K562 (cell line): ENCODE measurements at regions not wholly inside any gene's neighbourhood (a gene's known extent, or its start where the extent isn't known, plus 50 kb on each side); places are given as distances from the start of the nearest gene placed in this dataset.

Experiments
- ATAC-seq: fragments of 200-7000 bp; cut with Tn5 transposase; 3 replicates; pipeline ENCODE4 v1.9.1; 2020; ENCODE audit warnings: moderate library complexity
- BruUV-seq: library from RNA; stranded (reverse); fragments of 400-500 nt; replicated peaks from 2 replicates; lab custom pipeline; 2021; lab: Mats Ljungman, UMichigan
- CTCF ChIA-PET: fragments of 300-600 bp; formaldehyde crosslinking; extraction: SDS; loops from one replicate; lab custom pipeline; 2021; ENCODE audit warnings: low intra/inter-chr PET ratio; lab: Yijun Ruan, JAX
- POLR2A ChIA-PET: fragments of 300-600, 350-650 bp; sonication (Branson Sonifier 250); formaldehyde crosslinking; extraction: SDS; loops from one replicate; lab custom pipeline; 2021; ENCODE audit warnings: antibody characterized with exemption, inconsistent platforms; lab: Yijun Ruan, JAX
- DNase-seq, 4 experiments: peaks; one replicate each; pipeline versions ENCODE4 v3.0.0 to v3.0.0-alpha.2; 2011 to 2018; ENCODE audit warnings: low spot score in 3 of 4, mixed read lengths in 3 of 4; ENCODE audit errors: extremely low read depth in 1 of 4
- FAIRE-seq: peaks from 2 replicates; lab custom pipeline; 2011; peaks lifted over from hg19 to GRCh38; lab: Jason Lieb, UNC
- H2AFZ ChIP-seq: 2 replicates; pipeline ENCODE4 v1.6.0; 2011; ENCODE audit warnings: low read depth, low read length, control low read depth, inconsistent platforms
- H3K27ac ChIP-seq: fragments of 200-600 bp; 3 replicates; pipeline ENCODE4 v1.8.0; 2011; ENCODE audit warnings: low read depth, mild to moderate bottlenecking, control low read depth, inconsistent platforms, low read length, moderate library complexity, mixed read lengths; ENCODE audit errors: extremely low read depth
- H3K27me3 ChIP-seq, 2 experiments: fragments of 300-600 bp in 1 of 2; 2 replicates in 1 of 2; 3 replicates in 1 of 2; pipeline versions ENCODE4 v1.6.0 to v1.8.0; 2011; ENCODE audit warnings: inconsistent platforms in 2 of 2, low read length in 2 of 2, mild to moderate bottlenecking in 1 of 2, mixed read lengths in 1 of 2, moderate library complexity in 1 of 2; ENCODE audit not compliant: control insufficient read depth in 2 of 2, insufficient read depth in 2 of 2
- H3K36me3 ChIP-seq: fragments of 300-600 bp; 3 replicates; pipeline ENCODE4 v1.8.0; 2011; ENCODE audit warnings: mild to moderate bottlenecking, low read length, inconsistent platforms; ENCODE audit not compliant: control insufficient read depth, insufficient read depth
- H3K4me1 ChIP-seq, 2 experiments: fragments of 200-600 bp in 1 of 2; replicated peaks in 1 of 2; 2 replicates in 1 of 2; 3 replicates in 1 of 2; pipeline versions ENCODE4 v1.5.1 to v1.8.0; 2011; ENCODE audit warnings: inconsistent platforms in 2 of 2, low read length in 2 of 2, mild to moderate bottlenecking in 1 of 2, mixed read lengths in 1 of 2, moderate library complexity in 1 of 2; ENCODE audit not compliant: control insufficient read depth in 2 of 2, insufficient read depth in 2 of 2
- H3K4me2 ChIP-seq: 2 replicates; pipeline ENCODE4 v1.6.1; 2011; ENCODE audit warnings: low read length, control low read depth, inconsistent platforms, mixed read lengths; ENCODE audit not compliant: insufficient read depth
- H3K4me3 ChIP-seq: fragments of 200-600 bp; sonication (generic), shearing (Covaris generic); 2 replicates; pipeline ENCODE4 v1.5.1; 2016; ENCODE audit warnings: control low read depth, inconsistent platforms
- H3K79me2 ChIP-seq: fragments of 200-600 bp; 3 replicates; pipeline ENCODE4 v1.8.0; 2011; ENCODE audit warnings: low read length, inconsistent platforms; ENCODE audit not compliant: control insufficient read depth, insufficient read depth
- H3K9ac ChIP-seq, 2 experiments: 2 replicates each; pipeline versions ENCODE4 v1.6.0 to v1.6.1; 2011; ENCODE audit warnings: low read depth in 2 of 2, low read length in 2 of 2, control low read depth in 1 of 2, inconsistent platforms in 1 of 2, mild to moderate bottlenecking in 1 of 2, mixed read lengths in 1 of 2; ENCODE audit not compliant: insufficient read depth in 1 of 2
- H3K9me1 ChIP-seq: one replicate; pipeline ENCODE4 v1.6.0; 2011; ENCODE audit warnings: inconsistent platforms, mild to moderate bottlenecking, low read length, moderate library complexity; ENCODE audit not compliant: control insufficient read depth, insufficient read depth
- H3K9me3 ChIP-seq: replicated peaks from 2 replicates; pipeline ENCODE4 v1.5.1; 2011; ENCODE audit warnings: low read depth, low read length, inconsistent platforms; ENCODE audit not compliant: control insufficient read depth, insufficient read depth
- H4K20me1 ChIP-seq: replicated peaks from 2 replicates; pipeline ENCODE4 v1.6.1; 2011; ENCODE audit warnings: low read length, inconsistent platforms, mixed read lengths; ENCODE audit not compliant: control insufficient read depth, insufficient read depth
- ARID1B ChIP-seq: fragments of 450-650 bp; IDR thresholded peaks from 2 replicates; pipeline ENCODE4 v1.6.1; 2016; ENCODE audit warnings: antibody characterized with exemption, mild to moderate bottlenecking, inconsistent platforms
- BHLHE40 ChIP-seq: IDR thresholded peaks from 2 replicates; pipeline ENCODE4 v1.6.1; 2011; ENCODE audit warnings: low read length, improper control_type of control experiment
- CBFA2T3 ChIP-seq: fragments of 450-650 bp; IDR thresholded peaks from 2 replicates; pipeline ENCODE4 v1.6.1; 2017
- CREB3 ChIP-seq: fragments of 450-650 bp; conservative IDR thresholded peaks from 2 replicates; pipeline ENCODE4 v1.6.1; 2016; ENCODE audit warnings: missing genetic modification characterization, low read depth, mild to moderate bottlenecking, missing compliant biosample characterization, moderate library complexity
- CREM ChIP-seq: IDR thresholded peaks from 2 replicates; pipeline ENCODE4 v1.6.1; 2014; ENCODE audit warnings: antibody characterized with exemption, low read depth
- EP300 ChIP-seq: IDR thresholded peaks from 2 replicates; pipeline ENCODE4 v1.6.1; 2012; ENCODE audit warnings: low read length, improper control_type of control experiment
- FOSL1 ChIP-seq: fragments of 200-800 bp; sonication (Bioruptor generic); conservative IDR thresholded peaks from 2 replicates; pipeline ENCODE4 v1.6.1; 2016; ENCODE audit warnings: missing genetic modification characterization, missing compliant biosample characterization
- HNRNPL ChIP-seq: fragments of 200-400 bp; formaldehyde crosslinking; IDR thresholded peaks from 2 replicates; pipeline ENCODE4 v1.6.1; 2017; ENCODE audit warnings: low read depth, mild to moderate bottlenecking, low read length
- JUND ChIP-seq, 2 experiments: IDR thresholded peaks; 2 replicates in 1 of 2; 3 replicates in 1 of 2; pipeline ENCODE4 v1.6.1; 2011; ENCODE audit warnings: borderline replicate concordance in 2 of 2, low read depth in 2 of 2, low read length in 2 of 2, improper control_type of control experiment in 1 of 2, missing biosample characterization in 1 of 2, missing genetic modification characterization in 1 of 2, missing genetic modification reagents in 1 of 2
- TAL1 ChIP-seq: fragments of 450-650 bp; IDR thresholded peaks from 2 replicates; pipeline ENCODE4 v1.6.1; 2016; ENCODE audit warnings: mild to moderate bottlenecking
- TCF3 ChIP-seq: sonication (generic); formaldehyde crosslinking; IDR thresholded peaks from 2 replicates; pipeline ENCODE4 v1.4.0; 2020; ENCODE audit warnings: mild to moderate bottlenecking, missing genetic modification reagents
- TCF7 ChIP-seq: sonication (generic); IDR thresholded peaks from 2 replicates; pipeline ENCODE4 v1.6.1; 2016; ENCODE audit warnings: antibody characterized with exemption, borderline replicate concordance
- TEAD4 ChIP-seq, 2 experiments: sonication (generic) in 1 of 2; formaldehyde crosslinking in 1 of 2; IDR thresholded peaks; 2 replicates each; pipeline versions ENCODE4 v1.6.1 to v1.8.0; 2012 to 2022; ENCODE audit warnings: borderline replicate concordance in 1 of 2, inconsistent platforms in 1 of 2, low read length in 1 of 2, mild to moderate bottlenecking in 1 of 2, missing genetic modification reagents in 1 of 2
- ZNF184 ChIP-seq: sonication (generic); formaldehyde crosslinking; IDR thresholded peaks from 2 replicates; pipeline ENCODE4 v1.5.0; 2020; ENCODE audit warnings: missing genetic modification reagents
- ZNF263 ChIP-seq: sonication (generic); formaldehyde crosslinking; IDR thresholded peaks from 2 replicates; pipeline ENCODE4 v1.8.0; 2022; ENCODE audit warnings: mild to moderate bottlenecking, missing genetic modification reagents, borderline replicate concordance
- ZNF668 ChIP-seq: fragments of 250-450 bp; sonication (Bioruptor Pico); IDR thresholded peaks from 2 replicates; pipeline ENCODE4 v1.8.0; 2022; ENCODE audit warnings: mild to moderate bottlenecking, inconsistent platforms
- WGBS: fragments of 100-300 bp; shearing (Covaris generic); methylation state at CpG from one replicate; pipeline ENCODE4 v1.1.6; 2016; ENCODE audit warnings: low coverage, mixed read lengths; ENCODE audit not compliant: insufficient coverage; ENCODE audit errors: missing lambda C conversion rate; 5-methylcytosine and 5-hydroxymethylcytosine counted together
- in situ Hi-C: fragments of 300-500 bp; cut with MboI; formaldehyde crosslinking; loops from 4 replicates; pipeline ENCODE4 v1.15.0; 2018; ENCODE audit warnings: inconsistent platforms, mixed read lengths
- intact Hi-C: fragments of 100-400 bp; cut with micrococcal nuclease; formaldehyde crosslinking; loops from 2 replicates; pipeline ENCODE4 v1.14.2; 2022

- peaks cover 3% of the 10 kb centered on the region for H3K9me3 ChIP-seq
- intact Hi-C loops: no loop called here
- TF ChIP-seq CREM (peak; percentile 35; the same call in 1 of the 2 replicates), ZNF184 (CRISPR knock-in tag) (peak; percentile 67), ZNF668 (CRISPR knock-in tag) (no peak), FOSL1 (tag) (peak; percentile 34; the same call in 1 of the 2 replicates), CBFA2T3 (peak; percentile 54), JUND (IDR thresholded peaks at IDR 0.05; ENCODE audit: borderline replicate concordance, low read depth, low read length) (peak; percentile 35; the same call in 1 of the 2 replicates), JUND (tag; IDR thresholded peaks at IDR 0.05; ENCODE audit: borderline replicate concordance, low read depth, low read length) (no peak), ARID1B (0 out of 2 replicates have a peak, but pooled peaks have one; percentile 28), CREB3 (no peak), EP300 (0 out of 2 replicates have a peak, but pooled peaks have one; percentile 9), TEAD4 (IDR thresholded peaks at IDR 0.05; ENCODE audit: low read length) (0 out of 2 replicates have a peak, but pooled peaks have one; percentile 9), TEAD4 (CRISPR knock-in tag; IDR thresholded peaks at IDR 0.05; ENCODE audit: borderline replicate concordance) (no peak), TAL1 (peak; percentile 35; the same call in 1 of the 2 replicates), ZNF263 (no peak), TCF7 (no peak), HNRNPL (no peak), BHLHE40 (peak; percentile 66), TCF3 (CRISPR knock-in tag) (peak; percentile 47; the same call in 1 of the 2 replicates)
- H3K4me2 ChIP-seq: peak overlapping the region; percentile 14; the same call in 1 of the 2 replicates
- in situ Hi-C loops: no loop called here
- ATAC-seq (no peak), DNase-seq (peak in 2 of 4 experiments; percentile 17 to 38), FAIRE-seq (no peak)
- POLR2A ChIA-PET: interaction anchor here (0.6 to 1.2 kb wide), 5 partner anchors 25 to 1314 kb away, joined by 3 to 5 read pairs (median 3); no protein-coding TSS in a partner anchor
- H3K9me1 ChIP-seq: no peaks in the 10 kb centered on the region
- no peak overlapping the region for H3K9ac ChIP-seq
- H3K79me2 ChIP-seq: no peaks in the 10 kb centered on the region
- H3K4me1 ChIP-seq: no peaks in the 10 kb centered on the region; a peak in 1 of 5 replicates
- H2AFZ ChIP-seq: no peak overlapping the region
- H3K36me3 ChIP-seq: no peaks in the 10 kb centered on the region
- no peak overlapping the region for H3K27ac ChIP-seq
- no peaks in the 10 kb centered on the region for H3K27me3 ChIP-seq
- no peaks in the 10 kb centered on the region for H4K20me1 ChIP-seq
- CTCF ChIA-PET: no interaction called here
- H3K4me3 ChIP-seq: no peak overlapping the region
- WGBS: 19% methylated on average over 4 of the region's 4 CpGs
- no TSS peak for BruUV-seq
Measured at GRCh38 chr2:11891671-11892440, 145.4 kb downstream of the LPIN1 start.
